ENCODE measurements at regions not wholly inside any gene's neighbourhood (a gene's known extent, or its start where the extent isn't known, plus 50 kb on each side); places are given as distances from the start of the nearest gene placed in this dataset.

- Histone ChIP-seq H3K4me3 (replicated peaks in 1 of 3; ENCODE audit: insufficient read depth in 1 of 3, low read depth in 1 of 3, low read length in 3 of 3) (no peak overlapping the region), H3K27me3 (ENCODE audit: control insufficient read depth in 2 of 2, insufficient read depth in 2 of 2, low read length in 2 of 2) (no peaks in the 10 kb centered on the region), H2AFZ (ENCODE audit: low read depth, low read length) (no peak overlapping the region), H3K9me1 (replicated peaks; ENCODE audit: control insufficient read depth, extremely low read depth, insufficient read depth, low read length) (no peaks in the 10 kb centered on the region), H3K79me2 (ENCODE audit: control insufficient read depth, insufficient read depth, low read length) (no peaks in the 10 kb centered on the region), H4K20me1 (replicated peaks; ENCODE audit: control insufficient read depth, extremely low read depth, insufficient read depth, low read length) (no peaks in the 10 kb centered on the region), H3K4me1 (ENCODE audit: control insufficient read depth, extremely low read depth, insufficient read depth, low read length) (no peaks in the 10 kb centered on the region), H3K9ac (replicated peaks; ENCODE audit: extremely low read depth, insufficient read depth, low read length) (no peak overlapping the region), H3K9me3 (replicated peaks; ENCODE audit: control insufficient read depth, insufficient read depth, low read length) (peaks cover 8% of the 10 kb centered on the region), H3K4me2 (ENCODE audit: insufficient read depth, low read length) (no peak overlapping the region), H3K27ac (ENCODE audit: insufficient read depth, low read depth, low read length) (no peak overlapping the region), H3K36me3 (ENCODE audit: control insufficient read depth in 2 of 2, extremely low read depth in 1 of 2, insufficient read depth in 2 of 2, low read length in 2 of 2) (no peaks in the 10 kb centered on the region)
- BruUV-seq (replicated peaks), result no TSS peak
- intact Hi-C loops (cut with micrococcal nuclease), result no loop called here
- DNase-seq (ENCODE audit: low read depth, low spot score) (no peak), FAIRE-seq (no peak)
- TF ChIP-seq GATA2 (IDR thresholded peaks at IDR 0.05; ENCODE audit: insufficient read depth, insufficient read length, low read depth, low read length), result no peak
- TF ChIP-seq, protein P1, sequence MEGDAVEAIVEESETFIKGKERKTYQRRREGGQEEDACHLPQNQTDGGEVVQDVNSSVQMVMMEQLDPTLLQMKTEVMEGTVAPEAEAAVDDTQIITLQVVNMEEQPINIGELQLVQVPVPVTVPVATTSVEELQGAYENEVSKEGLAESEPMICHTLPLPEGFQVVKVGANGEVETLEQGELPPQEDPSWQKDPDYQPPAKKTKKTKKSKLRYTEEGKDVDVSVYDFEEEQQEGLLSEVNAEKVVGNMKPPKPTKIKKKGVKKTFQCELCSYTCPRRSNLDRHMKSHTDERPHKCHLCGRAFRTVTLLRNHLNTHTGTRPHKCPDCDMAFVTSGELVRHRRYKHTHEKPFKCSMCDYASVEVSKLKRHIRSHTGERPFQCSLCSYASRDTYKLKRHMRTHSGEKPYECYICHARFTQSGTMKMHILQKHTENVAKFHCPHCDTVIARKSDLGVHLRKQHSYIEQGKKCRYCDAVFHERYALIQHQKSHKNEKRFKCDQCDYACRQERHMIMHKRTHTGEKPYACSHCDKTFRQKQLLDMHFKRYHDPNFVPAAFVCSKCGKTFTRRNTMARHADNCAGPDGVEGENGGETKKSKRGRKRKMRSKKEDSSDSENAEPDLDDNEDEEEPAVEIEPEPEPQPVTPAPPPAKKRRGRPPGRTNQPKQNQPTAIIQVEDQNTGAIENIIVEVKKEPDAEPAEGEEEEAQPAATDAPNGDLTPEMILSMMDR (IDR thresholded peaks at IDR 0.05; ENCODE audit: extremely low read depth in 1 of 2, insufficient read depth in 1 of 2, low read depth in 1 of 2, low read length in 2 of 2), result no peak
- TF ChIP-seq MYC (IDR thresholded peaks at IDR 0.05; ENCODE audit: low read depth, low read length), result no peak
- no peak for TF ChIP-seq EZH2 (IDR thresholded peaks at IDR 0.05; ENCODE audit: borderline replicate concordance, low read depth, low read length, severe bottlenecking)
- no peak for TF ChIP-seq FOS (IDR thresholded peaks at IDR 0.05; ENCODE audit: borderline replicate concordance, insufficient read depth, low read length)
- no peak for TF ChIP-seq POLR2AphosphoS5 (IDR thresholded peaks at IDR 0.05; ENCODE audit: insufficient read depth, low read depth, low read length)
- no peak for TF ChIP-seq JUN (IDR thresholded peaks at IDR 0.05; ENCODE audit: borderline replicate concordance, insufficient read depth, insufficient read length, low read depth)
- no peak for TF ChIP-seq POLR2A (IDR thresholded peaks at IDR 0.05; ENCODE audit: low read depth, low read length)
- TF ChIP-seq, protein P2, sequence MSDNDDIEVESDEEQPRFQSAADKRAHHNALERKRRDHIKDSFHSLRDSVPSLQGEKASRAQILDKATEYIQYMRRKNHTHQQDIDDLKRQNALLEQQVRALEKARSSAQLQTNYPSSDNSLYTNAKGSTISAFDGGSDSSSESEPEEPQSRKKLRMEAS (IDR thresholded peaks at IDR 0.05; ENCODE audit: insufficient read depth, insufficient read length), result no peak
- dilution Hi-C loops (cut with MboI; ENCODE audit: extremely low pct_ligation_motif_present, low sequenced_read_pairs), result no loop called here
- ChIA-PET CTCF (no interaction called here), POLR2A (no interaction called here)
Observed at GRCh38 chr5:4245511-4245910, 649.9 kb downstream of the IRX1 start.
